ENCODE measurements at regions not wholly inside any gene's neighbourhood (a gene's known extent, or its start where the extent isn't known, plus 50 kb on each side); places are given as distances from the start of the nearest gene placed in this dataset.

- H3K4me3 ChIP-seq (ENCODE audit: control insufficient read depth, low read depth, low read length) = no peak overlapping the region
- no peak for DNase-seq (ENCODE audit: low read depth)
- no peak for TF ChIP-seq CTCF (conservative IDR thresholded peaks at IDR 0.05; ENCODE audit: control insufficient read depth, insufficient read depth, low read depth, low read length)
Observed at GRCh38 chr13:26910754-26911465, 150.3 kb upstream of the GPR12 start.

DNA sequence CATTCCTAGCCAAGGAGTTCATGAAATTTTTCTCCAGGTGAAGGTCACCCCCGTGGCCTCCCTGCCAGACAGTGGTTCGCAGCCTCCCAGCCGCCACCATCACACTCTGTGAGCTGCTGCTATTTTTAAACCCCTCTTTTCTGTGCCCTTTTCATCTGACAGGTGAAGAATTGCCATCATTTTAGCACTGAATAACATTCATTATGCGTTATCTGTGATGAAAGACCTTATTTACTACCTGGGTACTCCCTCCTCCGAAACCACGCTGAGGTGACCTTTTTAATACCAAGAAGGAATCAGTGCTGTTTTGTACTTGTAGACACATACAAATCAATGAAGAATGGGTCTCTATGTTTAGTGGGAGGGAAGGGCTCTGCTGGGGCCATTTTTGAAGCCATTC is 148.9 kb upstream of the GPR12 start:
- DNase-seq (ENCODE audit: low read depth) = no peak

GRCh38 chr13:26908126-26908525 is 147.5 kb upstream of the GPR12 start:
- TF ChIP-seq CTCF (conservative IDR thresholded peaks at IDR 0.05; ENCODE audit: control insufficient read depth, insufficient read depth, low read depth, low read length) = no peak
- DNase-seq (ENCODE audit: low read depth) = no peak
- no peak overlapping the region for H3K4me3 ChIP-seq (ENCODE audit: control insufficient read depth, low read depth, low read length)

More for the DNA sequence above, 148.9 kb upstream of the GPR12 start:
- no peak overlapping the region for H3K4me3 ChIP-seq (ENCODE audit: control insufficient read depth, low read depth, low read length)
- no peak for TF ChIP-seq CTCF (conservative IDR thresholded peaks at IDR 0.05; ENCODE audit: control insufficient read depth, insufficient read depth, low read depth, low read length)

GRCh38 chr13:26899202-26899601 is 138.6 kb upstream of the GPR12 start:
- TF ChIP-seq CTCF (conservative IDR thresholded peaks at IDR 0.05; ENCODE audit: control insufficient read depth, insufficient read depth, low read depth, low read length) = no peak

DNA sequence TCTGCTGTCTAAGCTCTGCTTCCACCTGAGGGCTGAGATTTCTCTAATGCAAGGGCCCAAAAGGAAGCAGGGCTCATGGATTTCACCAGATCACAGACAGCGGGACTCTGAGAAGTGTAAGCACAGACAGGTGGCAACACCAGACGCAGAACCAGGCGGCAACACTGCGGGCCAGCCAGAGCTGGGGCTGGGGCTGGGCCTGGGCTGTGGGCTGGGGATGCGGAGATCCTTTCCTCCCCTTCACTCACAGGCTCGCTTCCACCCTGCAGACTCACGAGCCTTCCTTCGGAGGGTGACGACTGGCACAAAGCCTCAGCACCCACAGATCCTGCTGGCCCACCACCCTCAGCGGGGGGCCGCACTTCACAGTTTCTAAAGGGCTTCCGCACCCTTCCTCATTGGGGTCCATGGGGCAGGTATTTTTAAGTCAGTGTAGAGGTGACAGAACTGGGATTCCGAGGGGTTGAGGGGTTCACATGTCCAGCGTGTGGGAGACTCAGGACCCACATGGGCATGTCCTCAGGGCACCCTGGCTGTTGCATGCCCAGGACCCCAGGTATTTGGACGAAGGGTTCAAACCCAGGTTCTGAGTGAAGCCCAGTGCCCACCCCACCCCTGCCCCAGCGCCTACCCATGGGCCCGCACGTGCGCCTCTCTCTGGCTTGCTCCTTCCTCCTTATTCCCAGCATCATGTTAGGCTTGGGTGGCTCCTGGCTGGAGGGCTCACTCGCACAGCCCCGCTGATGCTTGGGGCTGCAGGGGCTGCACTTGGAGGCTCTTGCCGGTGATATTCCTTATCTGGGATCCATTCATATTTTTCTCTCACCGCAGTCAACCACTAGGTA is 137.3 kb upstream of the GPR12 start:
- no peak overlapping the region for H3K4me3 ChIP-seq (ENCODE audit: control insufficient read depth, low read depth, low read length)
- DNase-seq (ENCODE audit: low read depth) = no peak
- TF ChIP-seq CTCF (conservative IDR thresholded peaks at IDR 0.05; ENCODE audit: control insufficient read depth, insufficient read depth, low read depth, low read length) = no peak

More at GRCh38 chr13:26899202-26899601, 138.6 kb upstream of the GPR12 start:
- no peak for DNase-seq (ENCODE audit: low read depth)
- H3K4me3 ChIP-seq (ENCODE audit: control insufficient read depth, low read depth, low read length) = no peak overlapping the region

DNA sequence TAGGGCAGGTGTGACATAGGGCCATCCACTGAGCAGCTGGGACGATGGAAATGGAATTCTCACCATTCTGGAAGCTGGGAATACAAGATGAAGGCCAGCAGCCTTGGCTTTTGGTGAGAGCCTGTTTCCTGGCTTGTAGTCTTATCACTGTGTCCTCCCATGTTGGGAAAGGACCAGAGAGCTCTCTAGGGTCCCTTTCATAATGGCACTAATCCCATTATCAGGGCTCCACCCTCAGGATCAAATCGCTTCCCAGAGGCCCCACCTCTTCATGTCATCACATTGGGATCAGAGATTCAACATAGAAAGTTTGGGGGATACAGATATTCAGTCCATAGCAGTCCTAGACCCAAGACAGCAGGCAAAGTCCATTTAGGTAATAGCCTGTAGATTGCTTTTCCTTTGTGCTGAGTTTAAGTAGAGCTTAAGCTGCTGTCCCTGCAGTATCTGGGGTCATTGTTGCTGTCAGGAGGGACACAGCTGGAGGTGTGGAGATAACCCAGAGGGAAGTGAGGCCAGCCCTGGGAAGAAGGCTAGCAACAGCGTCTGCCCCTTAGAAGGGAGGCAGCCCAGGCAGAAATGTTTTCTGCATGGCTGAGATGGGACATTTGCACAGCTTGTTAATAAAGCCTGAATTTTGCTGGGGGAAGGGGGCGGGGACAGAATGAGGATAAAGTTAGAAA is 136.5 kb upstream of the GPR12 start:
- TF ChIP-seq CTCF (conservative IDR thresholded peaks at IDR 0.05; ENCODE audit: control insufficient read depth, insufficient read depth, low read depth, low read length) = no peak
- H3K4me3 ChIP-seq (ENCODE audit: control insufficient read depth, low read depth, low read length) = no peak overlapping the region
- no peak for DNase-seq (ENCODE audit: low read depth)
